Parathyroid adenoma (tissue), 2 donors: ENCODE measurements at regions not wholly inside any gene's neighbourhood (a gene's known extent, or its start where the extent isn't known, plus 50 kb on each side); places are given as distances from the start of the nearest gene placed in this dataset.

ENCODE experiments used
- H2AFZ ChIP-seq: fragments of 300-600 bp; sonication (generic); one replicate; pipeline ENCODE4 v1.7.0; 2017; ENCODE audit warnings: antibody characterized with exemption, mild to moderate bottlenecking
- H3K27ac ChIP-seq: fragments of 300-600 bp; sonication (generic); one replicate; pipeline ENCODE4 v1.7.0; 2017
- H3K27me3 ChIP-seq: fragments of 300-600 bp; sonication (generic); one replicate; pipeline ENCODE4 v1.7.0; 2017; ENCODE audit warnings: low read length; ENCODE audit not compliant: control insufficient read depth, insufficient read depth
- H3K36me3 ChIP-seq: fragments of 300-600 bp; sonication (generic); one replicate; pipeline ENCODE4 v1.7.0; 2017; ENCODE audit warnings: low read length; ENCODE audit not compliant: control insufficient read depth, insufficient read depth
- H3K4me1 ChIP-seq: fragments of 300-600 bp; sonication (generic); one replicate; pipeline ENCODE4 v1.7.0; 2017; ENCODE audit warnings: control low read depth
- H3K4me2 ChIP-seq: fragments of 300-600 bp; sonication (generic); one replicate; pipeline ENCODE4 v1.7.0; 2017; ENCODE audit warnings: low read length
- H3K4me3 ChIP-seq: fragments of 300-600 bp; sonication (generic); one replicate; pipeline ENCODE4 v1.7.0; 2017; ENCODE audit warnings: low read depth, low read length
- H3K79me2 ChIP-seq: fragments of 300-600 bp; sonication (generic); one replicate; pipeline ENCODE4 v1.7.0; 2017; ENCODE audit warnings: control low read depth
- H3K9ac ChIP-seq: fragments of 300-600 bp; sonication (generic); one replicate; pipeline ENCODE4 v1.7.0; 2017; ENCODE audit warnings: mild to moderate bottlenecking
- H3K9me3 ChIP-seq: fragments of 300-600 bp; sonication (generic); one replicate; pipeline ENCODE4 v1.7.0; 2017; ENCODE audit warnings: low read length; ENCODE audit not compliant: control insufficient read depth
- TF ChIP-seq, protein P1 (sequence below): fragments of 300-600 bp; sonication (generic); IDR thresholded peaks from one replicate; pipeline ENCODE4 v1.7.0; 2017; ENCODE audit warnings: antibody characterized with exemption, mild to moderate bottlenecking
- donor health status: primary hyperparathyroidism.

DNA sequence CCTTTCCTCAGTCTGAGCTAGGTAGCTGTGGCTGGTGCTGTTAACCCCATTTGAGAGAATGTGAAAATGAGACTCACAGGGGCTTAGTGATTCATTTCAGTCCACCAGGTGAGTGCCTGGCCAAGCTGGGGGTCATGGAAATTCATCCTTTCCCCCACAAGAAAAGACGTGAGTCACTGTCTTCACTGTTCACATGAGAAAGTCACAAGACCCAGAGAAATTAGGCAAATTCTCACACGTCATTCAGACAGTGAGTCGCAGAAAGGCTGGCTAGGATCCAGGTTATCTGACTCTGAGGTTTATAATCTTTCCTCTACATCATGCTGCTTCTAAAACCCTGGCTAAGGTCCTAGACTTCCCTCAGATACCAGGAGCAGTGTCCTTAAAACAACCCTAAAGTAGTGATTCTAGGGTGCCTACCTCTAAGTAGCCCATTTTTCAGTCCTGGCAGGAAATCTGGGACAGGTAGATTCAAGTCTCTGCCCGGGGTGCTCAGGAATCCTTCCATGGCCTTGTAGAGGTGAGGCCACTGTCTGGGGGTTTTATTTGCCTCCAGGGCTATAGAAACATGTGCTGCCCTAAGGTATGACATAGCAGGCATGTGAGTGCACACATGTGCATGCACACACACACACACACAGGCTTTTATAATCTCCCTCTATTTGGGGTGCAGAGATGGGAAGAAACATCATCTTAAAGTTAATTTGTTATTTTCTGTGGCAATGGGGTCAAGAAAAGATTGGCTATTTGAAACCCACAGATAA lies 427.9 kb upstream of the CELF2 start:
- TF ChIP-seq, protein P1, sequence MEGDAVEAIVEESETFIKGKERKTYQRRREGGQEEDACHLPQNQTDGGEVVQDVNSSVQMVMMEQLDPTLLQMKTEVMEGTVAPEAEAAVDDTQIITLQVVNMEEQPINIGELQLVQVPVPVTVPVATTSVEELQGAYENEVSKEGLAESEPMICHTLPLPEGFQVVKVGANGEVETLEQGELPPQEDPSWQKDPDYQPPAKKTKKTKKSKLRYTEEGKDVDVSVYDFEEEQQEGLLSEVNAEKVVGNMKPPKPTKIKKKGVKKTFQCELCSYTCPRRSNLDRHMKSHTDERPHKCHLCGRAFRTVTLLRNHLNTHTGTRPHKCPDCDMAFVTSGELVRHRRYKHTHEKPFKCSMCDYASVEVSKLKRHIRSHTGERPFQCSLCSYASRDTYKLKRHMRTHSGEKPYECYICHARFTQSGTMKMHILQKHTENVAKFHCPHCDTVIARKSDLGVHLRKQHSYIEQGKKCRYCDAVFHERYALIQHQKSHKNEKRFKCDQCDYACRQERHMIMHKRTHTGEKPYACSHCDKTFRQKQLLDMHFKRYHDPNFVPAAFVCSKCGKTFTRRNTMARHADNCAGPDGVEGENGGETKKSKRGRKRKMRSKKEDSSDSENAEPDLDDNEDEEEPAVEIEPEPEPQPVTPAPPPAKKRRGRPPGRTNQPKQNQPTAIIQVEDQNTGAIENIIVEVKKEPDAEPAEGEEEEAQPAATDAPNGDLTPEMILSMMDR, result no peak
- H3K79me2 ChIP-seq, result no peaks in the 10 kb centered on the region
- no peaks in the 10 kb centered on the region for H3K9me3 ChIP-seq
- H3K36me3 ChIP-seq, result no peaks in the 10 kb centered on the region
- peak overlapping the region; percentile 51 for H3K4me2 ChIP-seq
- peak overlapping the region; percentile 10 for H2AFZ ChIP-seq
- H3K27me3 ChIP-seq, result no peaks in the 10 kb centered on the region
- H3K9ac ChIP-seq, result no peak overlapping the region
- H3K27ac ChIP-seq, result no peak overlapping the region
- peaks cover 28% of the 10 kb centered on the region for H3K4me1 ChIP-seq
- H3K4me3 ChIP-seq, result peak overlapping the region; percentile 3

GRCh38 chr10:10591715-10592341 lies 425.8 kb upstream of the CELF2 start:
- peaks cover 28% of the 10 kb centered on the region for H3K4me1 ChIP-seq

DNA sequence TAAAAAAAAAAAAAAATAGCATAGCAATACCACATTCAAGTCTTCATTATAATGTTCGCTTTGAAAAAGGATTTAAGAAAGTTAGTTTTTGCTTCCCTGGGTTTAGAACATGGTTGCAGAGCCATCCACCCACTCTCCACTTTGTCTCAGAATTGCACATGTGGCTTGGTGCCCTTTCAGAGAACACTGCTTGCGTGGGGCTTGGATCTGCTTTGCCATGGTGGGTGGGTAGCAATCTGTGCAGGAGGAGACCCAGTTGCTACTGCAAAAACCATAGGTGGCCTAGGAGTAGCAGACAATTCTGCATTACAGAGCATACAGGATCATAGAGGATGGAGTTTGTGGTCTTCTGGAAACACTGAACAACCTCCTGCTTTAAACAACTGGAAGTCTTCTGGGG lies 421.4 kb upstream of the CELF2 start:
- Histone ChIP-seq H2AFZ (no peak overlapping the region), H3K79me2 (no peaks in the 10 kb centered on the region), H3K4me2 (no peak overlapping the region), H3K36me3 (no peaks in the 10 kb centered on the region), H3K4me1 (no peaks in the 10 kb centered on the region), H3K9me3 (no peaks in the 10 kb centered on the region), H3K4me3 (no peak overlapping the region), H3K27ac (no peak overlapping the region), H3K9ac (no peak overlapping the region), H3K27me3 (no peaks in the 10 kb centered on the region)
- TF ChIP-seq, protein P1, result no peak

More at GRCh38 chr10:10591715-10592341, 425.8 kb upstream of the CELF2 start:
- Histone ChIP-seq H3K4me3 (peak overlapping the region; percentile 32), H3K4me2 (peak overlapping the region; percentile 65), H3K9ac (no peak overlapping the region), H3K27me3 (no peaks in the 10 kb centered on the region), H3K36me3 (no peaks in the 10 kb centered on the region), H3K27ac (peak overlapping the region; percentile 36), H3K9me3 (no peaks in the 10 kb centered on the region), H3K79me2 (no peaks in the 10 kb centered on the region), H2AFZ (peak overlapping the region; percentile 8)
- TF ChIP-seq, protein P1, result no peak

DNA sequence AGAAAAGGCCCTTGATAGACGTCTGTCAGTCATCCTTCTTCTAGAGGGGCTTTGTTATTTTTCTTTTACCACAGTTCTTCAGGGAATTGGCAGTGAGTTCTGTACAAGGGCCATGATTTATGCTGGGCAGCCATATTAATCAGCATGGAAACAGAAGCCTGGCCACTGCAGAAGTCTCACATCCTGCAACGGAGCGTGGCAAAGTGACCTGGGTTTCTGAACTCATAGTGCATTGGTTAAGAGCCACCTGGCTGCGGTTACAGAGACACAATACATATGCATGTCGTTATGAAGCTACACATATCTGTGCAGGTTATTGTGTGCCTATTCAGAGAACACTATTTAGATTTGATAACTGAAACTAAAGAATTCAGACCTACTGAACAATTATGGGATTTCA lies 419.4 kb upstream of the CELF2 start:
- Histone ChIP-seq H3K9ac (no peak overlapping the region), H3K79me2 (no peaks in the 10 kb centered on the region), H3K27me3 (no peaks in the 10 kb centered on the region), H3K36me3 (no peaks in the 10 kb centered on the region), H3K4me3 (no peak overlapping the region), H2AFZ (no peak overlapping the region), H3K9me3 (no peaks in the 10 kb centered on the region), H3K27ac (no peak overlapping the region), H3K4me2 (no peak overlapping the region), H3K4me1 (no peaks in the 10 kb centered on the region)
- TF ChIP-seq, protein P1, result no peak
